ENCODE measurements at regions not wholly inside any gene's neighbourhood (a gene's known extent, or its start where the extent isn't known, plus 50 kb on each side); places are given as distances from the start of the nearest gene placed in this dataset.

- TF ChIP-seq CTCF (IDR thresholded peaks at IDR 0.05) (no peak), POLR2A (IDR thresholded peaks at IDR 0.05) (no peak)
These were observed 124.6 kb downstream of the BTC start for GRCh38 chr4:74669702-74670101.

Data from heart left ventricle (tissue), 13 donors.